ENCODE measurements at regions not wholly inside any gene's neighbourhood (a gene's known extent, or its start where the extent isn't known, plus 50 kb on each side); places are given as distances from the start of the nearest gene placed in this dataset.

DNA sequence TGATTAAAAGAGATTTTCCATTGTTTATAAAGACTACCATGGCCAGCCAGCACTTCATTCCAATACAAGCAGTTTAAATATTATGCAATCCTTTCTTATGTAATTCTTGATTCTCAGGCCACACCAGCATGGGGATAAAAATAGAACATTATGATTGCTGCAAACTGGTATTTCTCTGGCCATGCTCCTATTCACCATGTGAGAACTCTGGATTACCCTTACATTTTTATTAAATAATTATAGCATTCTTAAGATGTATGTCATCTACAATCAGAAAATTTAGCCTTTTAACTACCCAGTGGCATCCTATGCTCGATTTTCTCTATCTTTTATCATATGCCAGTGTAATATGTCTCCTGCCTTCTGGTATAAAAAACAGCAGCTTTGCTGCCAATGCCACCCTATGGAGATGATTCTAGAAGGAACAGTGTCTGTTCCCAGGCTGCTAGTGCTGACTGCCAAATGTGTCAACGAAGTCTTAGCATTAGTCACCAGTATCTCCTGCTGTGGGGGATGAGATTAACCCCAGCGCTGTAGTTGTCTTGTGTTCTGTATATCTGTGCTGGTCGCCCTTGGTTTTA lies 501.4 kb downstream of the BCKDHB start:
- TF ChIP-seq, protein P1, sequence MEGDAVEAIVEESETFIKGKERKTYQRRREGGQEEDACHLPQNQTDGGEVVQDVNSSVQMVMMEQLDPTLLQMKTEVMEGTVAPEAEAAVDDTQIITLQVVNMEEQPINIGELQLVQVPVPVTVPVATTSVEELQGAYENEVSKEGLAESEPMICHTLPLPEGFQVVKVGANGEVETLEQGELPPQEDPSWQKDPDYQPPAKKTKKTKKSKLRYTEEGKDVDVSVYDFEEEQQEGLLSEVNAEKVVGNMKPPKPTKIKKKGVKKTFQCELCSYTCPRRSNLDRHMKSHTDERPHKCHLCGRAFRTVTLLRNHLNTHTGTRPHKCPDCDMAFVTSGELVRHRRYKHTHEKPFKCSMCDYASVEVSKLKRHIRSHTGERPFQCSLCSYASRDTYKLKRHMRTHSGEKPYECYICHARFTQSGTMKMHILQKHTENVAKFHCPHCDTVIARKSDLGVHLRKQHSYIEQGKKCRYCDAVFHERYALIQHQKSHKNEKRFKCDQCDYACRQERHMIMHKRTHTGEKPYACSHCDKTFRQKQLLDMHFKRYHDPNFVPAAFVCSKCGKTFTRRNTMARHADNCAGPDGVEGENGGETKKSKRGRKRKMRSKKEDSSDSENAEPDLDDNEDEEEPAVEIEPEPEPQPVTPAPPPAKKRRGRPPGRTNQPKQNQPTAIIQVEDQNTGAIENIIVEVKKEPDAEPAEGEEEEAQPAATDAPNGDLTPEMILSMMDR (IDR thresholded peaks at IDR 0.05), result no peak
- TF ChIP-seq EP300 (IDR thresholded peaks at IDR 0.05), result no peak

All from stomach (tissue), 4 donors.